Activated CD8-positive, alpha-beta T cell treated with anti-CD3 and anti-CD28 coated beads, Interleukin-2, amount 10 ng/mL, durations not matched to agents 7 days and 5 days (primary cell): ENCODE measurements at regions not wholly inside any gene's neighbourhood (a gene's known extent, or its start where the extent isn't known, plus 50 kb on each side); places are given as distances from the start of the nearest gene placed in this dataset.
"Not testable (repeated sequence)": the region's sequence is repeated elsewhere in the genome, so short reads cannot be mapped to it uniquely, and the experiment has no call there.

Experiments
- ATAC-seq: fragments of 150-1000 bp; cut with Tn5 transposase; one replicate; pipeline ENCODE4 v1.10.0; 2021; ENCODE audit warnings: moderate library complexity
- CTCF ChIA-PET: fragments of 350-600 bp; sonication (Branson Sonifier 250); formaldehyde crosslinking; loops from one replicate; lab custom pipeline; 2021; ENCODE audit warnings: antibody characterized with exemption; lab: Charles Lee
- POLR2A ChIA-PET: fragments of 350-600 bp; sonication (Branson Sonifier 250); formaldehyde crosslinking; loops from one replicate; lab custom pipeline; 2021; ENCODE audit warnings: antibody characterized with exemption; lab: Charles Lee
- DNase-seq: peaks from one replicate; pipeline ENCODE4 v3.0.0-alpha.2; 2020
- H3K27ac Mint-ChIP-seq: one replicate; pipeline ENCODE4 v1.8.0; 2021; ENCODE audit warnings: mild to moderate bottlenecking, mixed read lengths
- H3K27me3 Mint-ChIP-seq: one replicate; pipeline ENCODE4 v1.8.0; 2021; ENCODE audit warnings: low read depth, mixed read lengths
- H3K36me3 Mint-ChIP-seq: one replicate; pipeline ENCODE4 v1.8.0; 2021; ENCODE audit warnings: low read depth, mixed read lengths
- H3K4me1 Mint-ChIP-seq: one replicate; pipeline ENCODE4 v1.8.0; 2021; ENCODE audit warnings: low read depth, mixed read lengths
- H3K4me3 Mint-ChIP-seq: one replicate; pipeline ENCODE4 v1.8.0; 2021; ENCODE audit warnings: mild to moderate bottlenecking, mixed read lengths
- H3K9me3 Mint-ChIP-seq: one replicate; pipeline ENCODE4 v1.8.0; 2022; ENCODE audit warnings: mixed read lengths; ENCODE audit not compliant: insufficient read depth

DNA sequence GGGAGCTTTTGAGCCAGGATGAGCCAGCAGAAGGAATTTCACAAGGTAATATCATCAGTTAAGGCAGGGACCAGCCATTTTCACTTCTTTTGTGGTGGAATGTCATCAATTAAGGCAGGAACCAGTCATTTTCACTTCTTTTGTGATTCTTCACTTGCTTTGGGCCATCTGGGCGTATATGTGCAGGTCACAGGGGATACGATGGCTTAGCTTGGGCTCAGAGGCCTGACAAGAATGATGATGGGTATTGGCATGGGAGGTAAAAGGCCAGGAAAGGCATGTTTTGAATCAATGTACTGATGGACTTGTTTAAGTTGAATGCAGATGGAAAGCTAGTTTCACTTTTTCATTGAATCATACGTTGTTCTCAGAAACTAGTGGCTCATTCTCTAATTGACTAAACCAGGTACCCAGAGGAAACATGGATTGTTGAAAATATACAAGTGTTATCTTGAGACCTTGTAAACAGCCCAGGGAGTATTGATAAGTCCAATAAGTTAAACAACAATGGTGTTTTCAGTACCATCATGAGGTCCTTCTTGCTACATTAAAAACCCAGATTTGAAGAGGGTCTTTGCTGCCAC is 1672.5 kb upstream of the DDX18 start:
- Mint-ChIP-seq H3K36me3 (no peaks in the 10 kb centered on the region), H3K27me3 (no peaks in the 10 kb centered on the region), H3K9me3 (peaks cover 19% of the 10 kb centered on the region), H3K27ac (no peak overlapping the region), H3K4me1 (no peaks in the 10 kb centered on the region), H3K4me3 (no peak overlapping the region)
- ChIA-PET CTCF (no interaction called here), POLR2A (no interaction called here)
- ATAC-seq (no peak), DNase-seq (no peak)

DNA sequence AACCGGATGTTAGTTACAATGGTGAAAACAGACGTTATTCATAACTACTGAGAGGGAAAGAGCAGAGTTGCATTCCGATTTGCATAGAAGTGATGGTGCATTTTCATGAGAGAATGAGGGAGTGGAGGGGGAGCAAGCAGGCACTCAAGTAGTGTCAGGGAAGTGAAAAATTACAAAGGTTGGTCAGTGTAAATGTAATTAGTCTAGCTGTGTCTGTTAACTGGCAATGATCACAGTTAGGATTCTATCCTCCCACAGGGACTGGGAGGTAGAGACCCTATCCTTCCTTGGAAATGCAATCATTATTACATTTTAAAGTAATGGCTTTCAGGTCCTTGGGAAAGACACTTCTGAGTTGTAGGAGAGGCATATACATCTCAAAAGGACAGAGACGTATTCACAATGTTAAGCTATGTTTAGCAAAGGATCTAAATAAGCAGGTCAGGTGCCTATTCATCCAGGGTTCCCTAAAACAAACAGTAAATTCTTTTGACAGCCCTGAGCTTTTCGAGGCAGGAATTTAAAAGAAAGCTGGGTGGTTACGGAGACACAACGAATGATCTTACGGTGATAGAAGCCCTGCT is 1671.8 kb upstream of the DDX18 start:
- DNase-seq (no peak), ATAC-seq (no peak)
- H3K36me3 Mint-ChIP-seq = no peaks in the 10 kb centered on the region
- no peaks in the 10 kb centered on the region for H3K4me1 Mint-ChIP-seq
- peaks cover 19% of the 10 kb centered on the region for H3K9me3 Mint-ChIP-seq
- no peaks in the 10 kb centered on the region for H3K27me3 Mint-ChIP-seq
- H3K27ac Mint-ChIP-seq = no peak overlapping the region
- ChIA-PET CTCF (no interaction called here), POLR2A (no interaction called here)
- no peak overlapping the region for H3K4me3 Mint-ChIP-seq

- H3K9me3 Mint-ChIP-seq = peaks cover 12% of the 10 kb centered on the region
Observed at GRCh38 chr2:116145031-116145430, 1669.5 kb upstream of the DDX18 start.

DNA sequence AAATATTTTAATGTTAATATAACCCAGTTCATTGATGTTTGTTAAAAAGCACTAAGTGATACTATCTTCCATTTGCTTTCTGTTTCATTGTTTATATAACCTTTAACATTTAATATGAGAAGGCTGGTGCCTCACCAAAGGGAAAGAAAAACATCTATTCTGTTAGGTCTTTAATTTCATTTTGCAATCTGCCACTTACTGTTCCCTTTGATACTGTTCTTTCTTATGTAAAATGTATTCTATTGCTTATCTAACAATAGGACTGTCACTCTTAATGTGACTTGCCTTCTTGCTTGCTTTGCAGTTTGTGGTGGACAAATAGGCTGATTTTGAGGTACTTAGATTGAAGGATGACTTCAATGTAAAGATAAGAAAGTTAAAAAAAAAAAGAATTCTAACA is 1666.1 kb upstream of the DDX18 start:
- ATAC-seq = no peak
- Mint-ChIP-seq H3K36me3 (no peaks in the 10 kb centered on the region), H3K9me3 (peaks cover 6% of the 10 kb centered on the region), H3K4me3 (no peak overlapping the region), H3K4me1 (no peaks in the 10 kb centered on the region), H3K27me3 (no peaks in the 10 kb centered on the region), H3K27ac (no peak overlapping the region)
- DNase-seq = no peak
- POLR2A ChIA-PET = no interaction called here
- CTCF ChIA-PET = no interaction called here

More at GRCh38 chr2:116145031-116145430, 1669.5 kb upstream of the DDX18 start:
- POLR2A ChIA-PET = no interaction called here
- ATAC-seq = no peak
- Mint-ChIP-seq H3K36me3 (no peaks in the 10 kb centered on the region), H3K4me1 (no peaks in the 10 kb centered on the region), H3K27ac (no peak overlapping the region), H3K27me3 (no peaks in the 10 kb centered on the region), H3K4me3 (no peak overlapping the region)
- DNase-seq = no peak
- CTCF ChIA-PET = no interaction called here

GRCh38 chr2:116153729-116154128 is 1660.8 kb upstream of the DDX18 start:
- peaks cover 13% of the 10 kb centered on the region for H3K9me3 Mint-ChIP-seq
- ChIA-PET POLR2A (no interaction called here), CTCF (no interaction called here)
- no peaks in the 10 kb centered on the region for H3K4me1 Mint-ChIP-seq
- ATAC-seq (no peak), DNase-seq (no peak)
- no peaks in the 10 kb centered on the region for H3K27me3 Mint-ChIP-seq
- no peak overlapping the region for H3K27ac Mint-ChIP-seq
- no peak overlapping the region for H3K4me3 Mint-ChIP-seq
- no peaks in the 10 kb centered on the region for H3K36me3 Mint-ChIP-seq

- ATAC-seq = no peak
- Mint-ChIP-seq H3K27me3 (no peaks in the 10 kb centered on the region), H3K4me3 (no peak overlapping the region), H3K27ac (no peak overlapping the region), H3K9me3 (peaks cover 15% of the 10 kb centered on the region), H3K36me3 (no peaks in the 10 kb centered on the region), H3K4me1 (no peaks in the 10 kb centered on the region)
- no peak for DNase-seq
- POLR2A ChIA-PET = no interaction called here
- CTCF ChIA-PET = no interaction called here
Observed at GRCh38 chr2:116160657-116161056, 1653.8 kb upstream of the DDX18 start.

- no peak overlapping the region for H3K27ac Mint-ChIP-seq
- no peak for ATAC-seq
- no peak for DNase-seq
- H3K4me3 Mint-ChIP-seq = no peak overlapping the region
- ChIA-PET CTCF (no interaction called here), POLR2A (no interaction called here)
- H3K27me3 Mint-ChIP-seq = no peaks in the 10 kb centered on the region
- no peaks in the 10 kb centered on the region for H3K4me1 Mint-ChIP-seq
- H3K9me3 Mint-ChIP-seq = peaks cover 15% of the 10 kb centered on the region
- no peaks in the 10 kb centered on the region for H3K36me3 Mint-ChIP-seq
Observed at GRCh38 chr2:116162395-116162794, 1652.1 kb upstream of the DDX18 start.

DNA sequence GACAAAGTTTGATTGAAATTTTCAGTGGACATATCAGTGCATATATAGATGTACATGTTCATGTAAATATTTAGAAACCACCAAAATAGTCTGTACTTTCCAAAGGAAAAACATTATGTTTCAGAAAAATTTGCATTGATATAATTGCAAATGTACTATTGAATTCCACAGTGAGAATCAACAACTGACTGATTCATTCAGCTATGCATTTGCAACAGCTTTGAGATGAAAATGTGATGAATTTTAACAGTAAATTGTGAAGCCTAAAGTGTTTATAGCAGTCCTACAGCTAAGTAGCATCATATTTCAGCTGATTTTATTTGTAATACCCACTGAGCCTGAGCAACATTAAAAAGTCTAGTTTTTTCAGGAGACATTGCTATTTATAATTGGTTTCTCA is 1647.4 kb upstream of the DDX18 start:
- DNase-seq (no peak), ATAC-seq (no peak)
- Mint-ChIP-seq H3K4me1 (no peaks in the 10 kb centered on the region), H3K27me3 (no peaks in the 10 kb centered on the region), H3K9me3 (peaks cover 28% of the 10 kb centered on the region), H3K27ac (no peak overlapping the region), H3K4me3 (no peak overlapping the region), H3K36me3 (no peaks in the 10 kb centered on the region)
- ChIA-PET CTCF (no interaction called here), POLR2A (no interaction called here)

DNA sequence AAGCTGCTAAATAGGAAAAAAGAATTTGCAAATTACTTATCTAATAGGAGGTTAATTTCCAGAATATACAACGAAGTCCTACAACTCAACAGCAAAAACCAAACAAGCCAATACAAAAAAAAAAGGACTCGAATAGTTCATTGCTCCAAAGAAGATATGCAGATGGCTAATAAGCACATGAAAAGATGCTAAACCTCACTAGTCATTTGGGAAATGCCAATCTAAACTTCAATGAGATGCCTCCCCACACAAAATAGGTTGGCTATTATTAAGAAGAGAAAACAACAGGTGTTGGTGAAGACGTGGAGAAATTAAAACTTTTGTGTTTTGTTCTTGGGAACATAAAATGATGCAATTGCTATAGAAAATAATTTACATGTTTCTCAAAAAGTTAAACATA is 1634.4 kb upstream of the DDX18 start:
- ATAC-seq = no peak
- no peak overlapping the region for H3K27ac Mint-ChIP-seq
- H3K4me3 Mint-ChIP-seq = no peak overlapping the region
- H3K36me3 Mint-ChIP-seq = no peaks in the 10 kb centered on the region
- POLR2A ChIA-PET = no interaction called here
- CTCF ChIA-PET = no interaction called here
- no peaks in the 10 kb centered on the region for H3K27me3 Mint-ChIP-seq
- no peaks in the 10 kb centered on the region for H3K4me1 Mint-ChIP-seq
- no peak for DNase-seq
- peaks cover 17% of the 10 kb centered on the region for H3K9me3 Mint-ChIP-seq

GRCh38 chr2:116190684-116191083 is 1623.8 kb upstream of the DDX18 start:
- ATAC-seq, DNase-seq, H3K27me3 Mint-ChIP-seq, H3K4me3 Mint-ChIP-seq, CTCF ChIA-PET, H3K27ac Mint-ChIP-seq, H3K36me3 Mint-ChIP-seq, POLR2A ChIA-PET, H3K4me1 Mint-ChIP-seq: not testable (repeated sequence)
- H3K9me3 Mint-ChIP-seq = peaks cover 37% of the 10 kb centered on the region

GRCh38 chr2:116200086-116200485 is 1614.4 kb upstream of the DDX18 start:
- Mint-ChIP-seq H3K27ac (no peak overlapping the region), H3K9me3 (peaks cover 20% of the 10 kb centered on the region), H3K27me3 (no peaks in the 10 kb centered on the region), H3K4me1 (no peaks in the 10 kb centered on the region), H3K36me3 (no peaks in the 10 kb centered on the region), H3K4me3 (no peak overlapping the region)
- CTCF ChIA-PET = no interaction called here
- DNase-seq (no peak), ATAC-seq (no peak)
- POLR2A ChIA-PET = no interaction called here

DNA sequence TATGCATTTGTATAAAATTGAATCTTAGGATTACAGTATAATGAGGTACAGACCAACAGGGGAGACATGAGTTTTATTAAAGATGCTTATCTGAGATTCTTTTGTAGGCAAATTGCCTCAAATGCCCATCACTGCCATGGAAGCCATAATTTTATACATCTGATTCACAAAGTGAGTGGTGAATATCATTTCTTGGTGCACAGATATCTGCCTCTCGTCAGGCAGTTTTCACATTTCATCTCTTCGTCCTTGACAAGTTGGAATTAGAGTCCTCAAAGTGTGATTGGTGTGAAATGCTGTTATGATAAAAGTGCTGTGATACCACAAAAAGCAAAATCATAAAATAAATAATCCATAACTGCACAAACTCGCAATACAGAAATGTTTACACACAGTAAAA is 1602.8 kb upstream of the DDX18 start:
- H3K27me3 Mint-ChIP-seq = no peaks in the 10 kb centered on the region
- DNase-seq (no peak), ATAC-seq (no peak)
- no peak overlapping the region for H3K27ac Mint-ChIP-seq
- CTCF ChIA-PET = no interaction called here
- no peak overlapping the region for H3K4me3 Mint-ChIP-seq
- no peaks in the 10 kb centered on the region for H3K36me3 Mint-ChIP-seq
- POLR2A ChIA-PET = no interaction called here
- H3K4me1 Mint-ChIP-seq = no peaks in the 10 kb centered on the region
- H3K9me3 Mint-ChIP-seq = peaks cover 4% of the 10 kb centered on the region

GRCh38 chr2:116222793-116223192 is 1591.7 kb upstream of the DDX18 start:
- Mint-ChIP-seq H3K4me3 (no peak overlapping the region), H3K36me3 (no peaks in the 10 kb centered on the region), H3K27ac (no peak overlapping the region), H3K4me1 (no peaks in the 10 kb centered on the region), H3K9me3 (peaks cover 5% of the 10 kb centered on the region), H3K27me3 (no peaks in the 10 kb centered on the region)
- DNase-seq (no peak), ATAC-seq (no peak)
- POLR2A ChIA-PET = no interaction called here
- CTCF ChIA-PET = no interaction called here
